ENCODE measurements at regions not wholly inside any gene's neighbourhood (a gene's known extent, or its start where the extent isn't known, plus 50 kb on each side); places are given as distances from the start of the nearest gene placed in this dataset.

DNA sequence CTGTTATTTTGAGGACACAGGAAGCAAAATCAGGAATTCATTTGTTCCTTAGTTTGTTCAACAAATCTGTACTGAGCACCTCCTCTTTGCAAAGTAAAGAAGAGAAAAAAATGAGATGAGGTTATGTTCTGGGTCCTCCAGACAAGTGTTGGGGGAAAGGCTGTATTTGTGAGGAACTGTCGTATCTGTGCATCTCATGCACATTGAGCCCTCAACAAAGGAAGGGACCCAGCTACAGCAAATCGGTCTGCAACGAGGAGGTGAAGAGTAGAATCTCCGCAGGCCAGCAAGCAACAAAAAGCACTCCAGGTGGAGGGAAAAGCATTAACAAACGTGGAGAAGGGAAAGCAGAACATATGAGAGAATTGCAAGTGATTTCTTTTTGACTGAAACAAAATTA lies 143.0 kb upstream of the CYP1B1 start:
- DNase-seq (ENCODE audit: extremely low read depth, insufficient read length), result no peak
- H3K36me3 ChIP-seq (ENCODE audit: control insufficient read depth, insufficient read depth, low read length), result no peaks in the 10 kb centered on the region
- no peaks in the 10 kb centered on the region; the same call in 1 of the 2 replicates for H3K27me3 ChIP-seq (replicated peaks; ENCODE audit: control insufficient read depth, insufficient read depth, low read length)
- TF ChIP-seq, protein P1, sequence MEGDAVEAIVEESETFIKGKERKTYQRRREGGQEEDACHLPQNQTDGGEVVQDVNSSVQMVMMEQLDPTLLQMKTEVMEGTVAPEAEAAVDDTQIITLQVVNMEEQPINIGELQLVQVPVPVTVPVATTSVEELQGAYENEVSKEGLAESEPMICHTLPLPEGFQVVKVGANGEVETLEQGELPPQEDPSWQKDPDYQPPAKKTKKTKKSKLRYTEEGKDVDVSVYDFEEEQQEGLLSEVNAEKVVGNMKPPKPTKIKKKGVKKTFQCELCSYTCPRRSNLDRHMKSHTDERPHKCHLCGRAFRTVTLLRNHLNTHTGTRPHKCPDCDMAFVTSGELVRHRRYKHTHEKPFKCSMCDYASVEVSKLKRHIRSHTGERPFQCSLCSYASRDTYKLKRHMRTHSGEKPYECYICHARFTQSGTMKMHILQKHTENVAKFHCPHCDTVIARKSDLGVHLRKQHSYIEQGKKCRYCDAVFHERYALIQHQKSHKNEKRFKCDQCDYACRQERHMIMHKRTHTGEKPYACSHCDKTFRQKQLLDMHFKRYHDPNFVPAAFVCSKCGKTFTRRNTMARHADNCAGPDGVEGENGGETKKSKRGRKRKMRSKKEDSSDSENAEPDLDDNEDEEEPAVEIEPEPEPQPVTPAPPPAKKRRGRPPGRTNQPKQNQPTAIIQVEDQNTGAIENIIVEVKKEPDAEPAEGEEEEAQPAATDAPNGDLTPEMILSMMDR (IDR thresholded peaks at IDR 0.05; ENCODE audit: insufficient read depth, low read length, poor library complexity, severe bottlenecking), result no peak
- no peak overlapping the region for H3K4me3 ChIP-seq (replicated peaks; ENCODE audit: low read depth, low read length)

DNA sequence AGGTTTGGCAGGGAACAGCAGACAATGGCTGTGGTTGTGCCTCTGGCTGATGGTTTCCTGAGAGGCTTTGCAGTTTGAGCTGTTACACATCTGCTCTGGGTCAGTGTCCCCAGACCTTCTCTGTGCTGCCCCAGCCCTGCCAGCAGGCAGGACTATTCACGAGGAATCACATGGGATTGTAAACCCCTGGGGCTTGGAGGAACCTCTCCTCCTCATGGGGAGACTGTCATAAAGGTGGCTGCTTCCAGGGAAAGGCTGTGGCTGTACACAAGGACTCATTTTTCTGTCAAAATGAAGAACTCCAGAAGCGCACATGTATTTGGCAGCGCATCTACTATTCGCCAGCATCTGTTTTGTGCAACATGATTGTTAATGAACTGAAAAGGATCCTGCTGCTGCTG lies 142.6 kb upstream of the CYP1B1 start:
- no peaks in the 10 kb centered on the region for H3K36me3 ChIP-seq (ENCODE audit: control insufficient read depth, insufficient read depth, low read length)
- DNase-seq (ENCODE audit: extremely low read depth, insufficient read length), result no peak
- TF ChIP-seq, protein P1 (IDR thresholded peaks at IDR 0.05; ENCODE audit: insufficient read depth, low read length, poor library complexity, severe bottlenecking), result no peak
- H3K27me3 ChIP-seq (replicated peaks; ENCODE audit: control insufficient read depth, insufficient read depth, low read length), result no peaks in the 10 kb centered on the region; the same call in 1 of the 2 replicates
- no peak overlapping the region for H3K4me3 ChIP-seq (replicated peaks; ENCODE audit: low read depth, low read length)

DNA sequence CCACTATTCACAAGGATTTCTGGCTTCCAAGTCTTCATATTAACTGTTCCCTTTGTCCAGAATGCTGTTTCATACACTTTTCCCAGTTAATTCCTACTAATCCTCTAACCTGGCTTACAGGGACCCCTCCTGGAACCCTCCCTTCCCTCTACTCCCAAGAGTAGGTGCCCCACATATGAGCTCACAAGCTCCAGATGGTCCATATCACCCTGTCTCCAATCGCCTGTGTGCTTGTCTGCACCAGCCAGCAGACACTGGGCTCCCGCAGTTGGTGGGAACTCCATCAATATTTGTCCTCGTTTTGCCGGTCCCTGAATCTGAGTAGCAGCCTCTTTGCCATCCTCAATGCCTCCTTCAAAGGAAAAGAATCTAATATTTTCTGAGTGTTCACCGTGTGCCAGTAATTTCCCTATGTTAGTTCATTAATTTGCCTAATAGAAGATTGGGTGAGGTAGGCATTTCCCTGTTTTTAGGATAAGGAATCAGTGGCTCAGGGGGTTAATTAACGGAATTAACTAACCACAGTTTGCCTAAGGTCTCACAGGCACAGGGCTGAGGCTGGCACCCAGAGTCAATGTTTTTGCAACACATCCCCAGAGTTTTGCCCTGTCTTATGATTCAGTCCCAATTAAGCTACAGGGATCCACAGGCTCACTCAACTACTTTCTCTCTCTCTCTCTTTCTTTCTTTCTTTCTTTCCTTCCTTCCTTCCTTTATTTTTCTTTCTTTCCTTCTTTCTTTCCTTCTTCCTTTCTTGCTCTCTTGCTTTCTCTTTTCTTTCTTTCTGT lies 141.6 kb upstream of the CYP1B1 start:
- Histone ChIP-seq H3K27me3 (replicated peaks; ENCODE audit: control insufficient read depth, insufficient read depth, low read length) (no peaks in the 10 kb centered on the region; the same call in 1 of the 2 replicates), H3K36me3 (ENCODE audit: control insufficient read depth, insufficient read depth, low read length) (no peaks in the 10 kb centered on the region), H3K4me3 (replicated peaks; ENCODE audit: low read depth, low read length) (no peak overlapping the region)
- TF ChIP-seq, protein P1 (IDR thresholded peaks at IDR 0.05; ENCODE audit: insufficient read depth, low read length, poor library complexity, severe bottlenecking), result no peak
- DNase-seq (ENCODE audit: extremely low read depth, insufficient read length), result no peak

DNA sequence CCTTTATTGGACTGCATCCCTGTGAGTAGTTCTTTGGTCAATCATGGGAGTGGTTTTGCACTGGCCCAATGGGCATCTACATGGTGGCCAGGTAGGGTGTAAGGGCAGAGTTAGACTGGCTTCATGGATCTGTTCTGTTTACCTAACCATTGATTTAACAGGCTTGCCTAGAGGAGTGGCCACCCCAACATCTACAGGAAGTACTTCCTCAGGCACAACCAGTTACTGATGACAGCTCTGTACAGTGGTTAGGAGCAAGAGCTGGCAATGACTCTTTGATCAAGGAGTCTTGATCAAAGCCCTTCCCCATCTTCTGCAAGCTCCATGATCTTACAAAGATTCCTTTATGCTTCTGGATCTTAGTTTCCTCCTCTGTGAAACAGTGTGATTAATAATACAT lies 140.9 kb upstream of the CYP1B1 start:
- TF ChIP-seq, protein P1 (IDR thresholded peaks at IDR 0.05; ENCODE audit: insufficient read depth, low read length, poor library complexity, severe bottlenecking), result no peak
- H3K4me3 ChIP-seq (replicated peaks; ENCODE audit: low read depth, low read length), result no peak overlapping the region

DNA sequence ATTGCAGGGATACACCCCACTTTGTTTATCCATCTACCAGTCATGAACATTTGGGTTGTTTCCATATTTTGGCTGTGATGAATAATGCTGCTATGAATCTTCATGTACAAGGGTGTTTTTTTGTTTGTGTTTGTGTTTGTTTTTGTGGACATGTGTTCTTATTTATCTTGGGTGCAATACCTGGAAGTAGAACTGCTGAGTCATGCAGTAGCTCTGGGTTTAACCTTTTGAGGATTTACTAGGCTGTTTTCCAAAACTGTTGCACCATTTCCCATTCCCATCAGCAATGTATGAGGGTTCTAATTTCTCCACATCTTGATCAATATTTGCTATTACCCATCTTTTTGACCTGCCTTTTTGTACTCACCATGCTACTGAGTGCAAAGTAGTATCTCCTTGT lies 140.0 kb upstream of the CYP1B1 start:
- TF ChIP-seq, protein P1 (IDR thresholded peaks at IDR 0.05; ENCODE audit: insufficient read depth, low read length, poor library complexity, severe bottlenecking), result no peak
- H3K4me3 ChIP-seq (replicated peaks; ENCODE audit: low read depth, low read length), result no peak overlapping the region
- no peak for DNase-seq (ENCODE audit: extremely low read depth, insufficient read length)
- H3K36me3 ChIP-seq (ENCODE audit: control insufficient read depth, insufficient read depth, low read length), result no peaks in the 10 kb centered on the region
- no peaks in the 10 kb centered on the region; the same call in 1 of the 2 replicates for H3K27me3 ChIP-seq (replicated peaks; ENCODE audit: control insufficient read depth, insufficient read depth, low read length)

More for the DNA sequence above, 140.9 kb upstream of the CYP1B1 start:
- no peak for DNase-seq (ENCODE audit: extremely low read depth, insufficient read length)
- Histone ChIP-seq H3K27me3 (replicated peaks; ENCODE audit: control insufficient read depth, insufficient read depth, low read length) (no peaks in the 10 kb centered on the region; the same call in 1 of the 2 replicates), H3K36me3 (ENCODE audit: control insufficient read depth, insufficient read depth, low read length) (no peaks in the 10 kb centered on the region)
